ENCODE measurements at regions not wholly inside any gene's neighbourhood (a gene's known extent, or its start where the extent isn't known, plus 50 kb on each side); places are given as distances from the start of the nearest gene placed in this dataset.

DNA sequence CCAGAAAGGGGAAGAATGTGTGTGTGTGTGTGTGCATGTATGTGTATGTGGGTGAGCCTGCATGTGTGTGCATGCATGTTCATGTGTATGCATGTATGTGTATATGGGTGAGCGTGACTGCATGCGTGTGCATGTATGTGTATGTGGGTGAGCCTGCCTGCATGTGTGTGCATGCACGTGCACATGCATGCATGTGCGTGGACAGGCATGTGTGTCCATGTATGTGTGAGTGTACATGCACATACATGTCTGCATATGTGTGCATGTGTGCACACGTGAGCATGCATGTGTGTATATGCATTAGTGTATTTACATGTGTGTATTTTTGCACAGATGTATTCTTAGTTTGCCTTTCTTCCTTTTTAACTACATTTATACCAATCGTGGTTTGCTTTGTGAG lies 601.5 kb downstream of the QKI start:
- DNase-seq (ENCODE audit: low spot score): no peak

DNA sequence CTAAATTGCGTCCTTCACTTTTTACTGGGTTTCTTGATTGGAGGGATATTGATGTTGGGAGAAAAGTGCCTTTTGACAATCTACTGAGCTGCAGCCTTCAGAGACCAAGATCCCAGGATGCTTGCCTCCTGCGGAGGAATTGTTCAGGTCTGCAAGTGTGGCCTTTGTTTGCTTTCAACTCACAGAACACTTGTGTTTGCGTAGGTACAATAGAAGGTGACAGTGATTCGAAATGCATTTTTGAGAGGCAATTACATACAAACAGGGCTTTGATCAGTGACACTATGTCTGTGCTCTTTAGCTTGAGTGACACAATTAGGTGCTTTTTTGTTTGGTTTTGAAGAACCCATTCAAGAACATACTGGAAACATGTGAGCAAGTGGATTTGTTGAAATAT lies 600.6 kb downstream of the QKI start:
- no peak for DNase-seq (ENCODE audit: low spot score)

DNA sequence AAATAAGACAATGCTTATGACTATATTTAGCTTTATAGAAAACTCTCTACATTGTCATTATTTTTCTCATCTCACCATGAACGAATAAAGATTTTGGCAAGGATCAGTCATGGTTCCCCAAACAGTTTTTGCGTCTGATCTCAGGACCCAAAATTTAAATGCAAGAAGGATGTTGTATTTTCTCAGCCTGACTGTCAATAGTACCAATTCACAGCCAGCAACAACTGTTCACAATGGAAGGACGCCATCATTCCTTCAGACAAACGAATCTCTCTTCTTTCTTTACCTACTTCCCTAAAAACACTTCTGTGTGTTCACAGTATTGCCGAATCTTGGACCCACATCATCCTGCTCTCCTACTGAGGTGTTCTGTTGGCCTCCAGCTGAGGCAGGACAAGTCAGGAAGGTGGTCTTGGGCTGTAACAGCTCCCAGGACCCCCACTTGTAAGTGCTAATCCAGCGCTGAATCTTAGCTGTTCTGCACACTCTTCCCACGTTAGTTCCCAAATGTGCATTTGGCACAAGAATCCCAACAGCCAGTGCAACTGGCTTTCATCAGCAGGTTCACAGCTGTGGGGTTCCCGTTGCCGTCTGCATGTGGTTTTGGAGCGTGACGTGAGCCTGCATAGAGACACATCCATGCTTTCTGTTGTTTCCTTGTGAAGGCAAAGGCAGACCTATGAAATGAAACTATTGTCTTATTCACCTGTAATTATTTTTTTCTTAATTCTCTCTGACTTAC lies 600.0 kb downstream of the QKI start:
- DNase-seq (ENCODE audit: low spot score): no peak

DNA sequence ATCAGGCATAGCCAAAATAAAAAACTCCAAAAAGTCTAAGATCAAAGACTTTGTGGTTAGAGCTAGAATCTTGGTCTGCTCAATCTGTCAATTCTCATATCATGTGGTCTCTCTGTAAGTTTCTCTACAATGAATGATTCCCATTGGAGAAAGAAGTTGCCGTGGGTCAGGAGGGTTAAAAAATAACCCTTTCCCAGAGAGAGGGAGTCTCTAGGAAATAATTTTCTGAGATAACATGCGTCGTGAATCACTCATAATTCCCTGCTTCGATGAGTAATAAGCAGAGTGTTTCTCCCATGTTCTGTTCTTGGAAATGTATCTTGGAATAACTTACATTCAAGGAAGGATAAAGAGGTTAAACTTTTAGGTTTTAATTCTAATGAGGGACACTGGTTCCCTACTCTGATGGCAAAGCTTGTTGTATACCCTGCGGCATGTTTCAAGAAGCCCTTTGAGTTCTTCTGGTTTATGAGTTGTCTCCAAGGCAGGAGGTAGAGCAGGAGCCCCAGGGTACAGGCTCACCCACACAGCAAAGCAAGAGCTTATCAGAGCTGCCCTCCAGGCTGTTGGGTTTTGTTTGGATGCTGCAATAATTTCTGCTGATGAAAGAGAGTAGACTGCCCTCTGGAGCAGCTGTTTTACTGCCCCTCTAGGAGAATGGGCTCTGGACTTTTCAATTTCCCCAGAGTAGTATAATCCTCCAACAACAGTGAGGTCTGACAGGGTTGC lies 599.1 kb downstream of the QKI start:
- no peak for DNase-seq (ENCODE audit: low spot score)

DNA sequence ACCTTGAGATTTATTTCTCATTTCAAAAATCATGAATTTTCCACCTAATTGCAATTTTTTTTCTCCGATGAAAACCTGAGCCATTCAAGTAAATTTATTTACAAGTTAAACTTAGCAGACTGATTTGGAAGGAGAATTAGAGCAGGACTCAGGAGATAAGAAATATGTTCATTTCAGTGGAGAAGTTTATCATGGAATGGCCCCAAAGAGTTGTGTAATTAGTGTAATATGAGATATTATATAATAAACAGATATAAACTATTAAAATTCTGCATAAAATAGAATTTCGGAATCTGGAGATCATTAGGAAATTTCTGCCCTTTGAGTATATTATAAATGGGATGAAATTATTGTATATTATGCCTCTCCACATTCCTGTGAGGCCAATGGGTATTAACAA lies 596.8 kb downstream of the QKI start:
- DNase-seq (ENCODE audit: low spot score): no peak

DNA sequence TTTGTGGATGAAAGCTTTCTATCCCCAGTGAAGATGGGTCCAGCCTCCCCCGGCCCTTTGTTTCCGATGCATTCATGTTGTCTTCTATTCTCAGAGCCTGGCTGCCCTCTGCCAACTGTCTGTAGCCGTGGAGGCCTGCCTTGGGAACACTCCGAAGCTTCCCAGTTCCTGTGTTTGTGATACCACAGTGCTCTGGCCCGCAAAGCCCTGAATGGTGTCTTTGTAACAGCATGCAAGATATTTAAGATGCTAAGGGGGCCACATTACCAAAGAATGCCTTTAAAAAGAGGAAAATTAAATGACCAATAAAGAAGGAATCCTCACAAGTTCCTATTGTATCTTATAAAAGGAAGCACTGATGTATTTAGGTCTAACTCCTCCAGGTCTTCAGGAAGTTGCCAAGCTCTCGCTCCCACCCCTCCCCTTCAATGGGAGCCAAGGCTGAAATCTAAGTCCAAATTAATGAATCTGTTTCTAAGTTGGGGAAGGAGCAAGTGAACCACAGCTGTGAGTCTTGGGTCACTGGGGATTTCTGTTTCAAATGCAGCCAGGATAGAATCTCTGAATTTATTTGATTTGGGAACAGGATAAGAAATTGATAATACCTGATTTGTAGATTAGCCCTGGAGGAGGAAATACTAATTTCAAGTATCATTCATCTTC lies 596.1 kb downstream of the QKI start:
- DNase-seq (ENCODE audit: low spot score): no peak

DNA sequence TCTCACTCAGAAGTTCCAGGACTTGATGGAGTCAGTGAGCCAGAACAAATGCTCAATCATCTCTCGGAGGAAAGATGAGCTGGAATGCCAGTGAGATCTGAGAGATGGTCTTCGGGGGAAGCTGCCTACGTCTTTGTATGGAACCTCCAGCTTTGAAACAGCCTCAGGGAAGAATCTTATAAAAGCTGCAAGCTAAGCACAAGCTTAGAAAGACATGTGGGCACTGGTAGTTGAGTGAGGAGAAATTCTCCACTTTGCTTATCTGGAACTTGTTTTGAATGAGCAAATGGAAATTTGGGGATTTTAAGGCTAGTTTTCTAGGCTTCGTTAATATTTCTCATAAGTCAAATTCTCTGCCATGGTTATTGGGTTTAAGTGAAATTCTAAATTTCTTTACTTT lies 594.4 kb downstream of the QKI start:
- no peak for DNase-seq (ENCODE audit: low spot score)

DNA sequence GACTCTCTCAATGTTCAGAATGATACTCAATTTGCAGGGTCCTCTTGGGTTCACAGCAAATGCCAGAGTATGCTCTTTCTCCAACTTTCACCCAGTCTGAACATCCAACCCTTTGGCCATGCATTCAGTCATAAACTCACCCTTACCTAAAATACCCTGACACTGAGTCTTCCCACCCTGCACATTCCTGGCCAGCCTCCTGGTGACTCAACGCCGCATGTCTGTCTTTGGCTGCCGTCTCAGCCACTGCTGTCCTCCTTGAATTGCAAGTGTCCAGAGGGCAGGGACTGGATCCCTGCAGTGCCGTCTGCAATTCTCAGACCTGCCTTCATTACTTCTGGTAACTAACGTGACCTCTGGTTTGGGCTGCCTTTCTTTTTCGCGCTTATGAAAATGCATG lies 593.4 kb downstream of the QKI start:
- no peak for DNase-seq (ENCODE audit: low spot score)

DNA sequence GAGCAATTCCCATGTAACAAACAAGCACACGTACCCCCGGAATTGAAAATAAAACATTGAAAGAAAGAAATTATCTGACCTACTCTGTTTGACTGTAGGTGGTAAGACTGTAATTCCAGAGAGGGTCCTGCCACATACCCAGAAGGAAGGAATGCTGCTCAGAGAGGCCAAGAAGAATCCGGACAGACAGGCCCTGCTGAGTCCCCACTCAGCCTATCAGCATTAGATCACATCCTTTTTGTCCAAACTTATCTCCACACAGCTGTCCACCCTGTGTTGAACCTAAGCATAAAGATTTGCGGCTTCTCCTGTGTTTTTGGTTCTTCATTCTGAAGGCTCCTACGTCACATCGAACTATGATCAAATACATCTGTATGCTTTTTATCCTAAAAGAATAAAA lies 591.9 kb downstream of the QKI start:
- DNase-seq (ENCODE audit: low spot score): no peak

DNA sequence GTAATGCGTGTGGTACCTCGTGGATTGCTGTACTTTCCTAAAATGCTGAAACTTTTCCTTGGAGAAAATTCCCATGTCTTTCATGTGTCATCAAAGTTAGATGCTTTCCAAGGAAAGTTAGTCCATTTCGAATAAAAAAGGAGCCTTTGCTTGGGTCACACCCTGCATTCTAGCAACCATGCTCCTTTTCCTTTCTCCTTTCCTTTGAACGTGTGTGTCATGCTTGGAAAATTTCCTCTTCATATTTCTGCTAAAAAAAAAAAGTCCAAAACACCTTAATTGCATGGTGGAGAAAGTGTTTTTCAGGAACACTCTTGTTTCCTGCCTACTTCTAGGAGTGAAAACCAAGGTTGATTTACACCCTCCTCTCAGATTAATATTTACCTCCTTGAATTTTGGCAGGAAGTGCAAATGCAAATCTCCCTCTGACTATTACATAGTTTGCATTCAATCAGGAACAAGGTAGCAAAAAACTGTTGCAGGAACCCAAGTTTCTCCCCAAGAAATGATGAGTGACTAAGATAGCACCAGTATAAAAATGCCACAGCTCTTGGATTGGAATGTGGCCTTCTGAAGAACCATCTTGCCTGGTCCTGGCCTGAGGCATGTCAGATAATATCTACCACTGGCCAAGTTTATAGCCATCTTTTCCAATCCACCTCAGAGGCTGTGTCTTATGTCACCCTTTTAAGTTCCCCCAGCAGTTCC lies 590.6 kb downstream of the QKI start:
- DNase-seq (ENCODE audit: low spot score): no peak

DNA sequence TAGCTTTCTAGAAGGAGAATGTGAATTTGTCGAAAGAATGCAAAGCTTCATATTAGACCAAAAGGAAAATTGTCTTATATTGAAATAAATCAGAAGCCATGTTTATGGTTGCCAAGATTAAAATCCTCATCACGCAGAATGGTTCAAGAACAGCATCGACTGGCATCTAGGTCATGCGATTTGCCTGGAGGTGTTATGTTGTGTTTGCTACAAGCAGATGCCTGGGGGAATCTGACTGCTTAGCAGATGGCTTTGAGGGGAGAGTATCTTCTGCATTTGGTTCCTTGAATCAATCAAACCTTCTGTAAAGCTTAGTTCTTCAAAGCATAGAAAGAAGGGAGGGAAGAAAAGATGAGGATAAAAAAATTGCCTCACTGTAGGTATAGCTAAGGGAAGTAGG lies 585.8 kb downstream of the QKI start:
- DNase-seq (ENCODE audit: low spot score): no peak

DNA sequence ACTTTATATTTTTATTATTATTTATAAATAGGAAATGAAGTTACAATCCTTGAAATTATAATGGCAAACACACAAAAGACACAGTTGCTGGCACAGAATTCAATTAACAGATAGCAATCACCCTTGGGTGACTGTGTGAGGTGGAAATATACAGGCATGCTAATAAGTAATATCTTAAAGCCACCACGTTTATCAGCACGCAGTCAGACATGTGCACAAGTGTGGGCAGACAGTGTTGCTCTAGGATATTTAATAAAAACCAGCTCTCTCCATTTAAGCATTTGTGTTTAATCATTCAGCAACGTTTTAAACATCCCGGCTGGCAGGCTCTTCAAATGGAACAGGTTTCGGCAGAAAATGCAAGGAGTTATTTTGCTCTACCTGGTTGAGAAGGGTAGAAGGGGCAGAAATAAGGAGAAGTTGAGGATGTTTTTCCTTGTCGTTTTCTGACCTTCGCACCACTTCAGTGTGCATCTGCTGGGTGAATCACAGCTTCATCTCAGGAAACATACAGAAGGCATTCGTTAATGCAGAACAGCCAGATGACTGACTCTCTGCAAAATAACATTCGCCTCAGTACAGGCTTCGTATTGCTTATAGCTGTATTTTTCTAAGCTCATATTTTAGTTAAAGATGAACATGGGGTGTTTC lies 585.1 kb downstream of the QKI start:
- no peak for DNase-seq (ENCODE audit: low spot score)

DNA sequence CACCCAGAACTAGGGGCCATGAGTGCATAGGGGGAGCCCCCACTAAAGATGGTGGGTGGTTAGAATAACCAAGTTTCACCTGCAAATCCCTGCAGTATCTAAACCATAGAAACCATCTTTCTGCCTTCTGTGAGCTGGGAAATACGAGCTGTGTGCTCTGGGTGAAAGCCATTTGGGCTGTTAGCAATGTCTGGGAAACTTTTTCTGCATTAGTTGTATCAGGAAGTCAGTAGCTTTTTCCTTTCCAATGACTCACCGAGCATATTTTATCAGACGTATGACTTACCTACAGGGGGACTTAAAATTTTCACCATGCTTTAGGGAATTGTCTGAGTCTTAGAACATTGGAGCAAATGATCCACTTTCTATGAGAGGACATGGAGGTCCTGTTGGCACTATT lies 584.0 kb downstream of the QKI start:
- no peak for DNase-seq (ENCODE audit: low spot score)

DNA sequence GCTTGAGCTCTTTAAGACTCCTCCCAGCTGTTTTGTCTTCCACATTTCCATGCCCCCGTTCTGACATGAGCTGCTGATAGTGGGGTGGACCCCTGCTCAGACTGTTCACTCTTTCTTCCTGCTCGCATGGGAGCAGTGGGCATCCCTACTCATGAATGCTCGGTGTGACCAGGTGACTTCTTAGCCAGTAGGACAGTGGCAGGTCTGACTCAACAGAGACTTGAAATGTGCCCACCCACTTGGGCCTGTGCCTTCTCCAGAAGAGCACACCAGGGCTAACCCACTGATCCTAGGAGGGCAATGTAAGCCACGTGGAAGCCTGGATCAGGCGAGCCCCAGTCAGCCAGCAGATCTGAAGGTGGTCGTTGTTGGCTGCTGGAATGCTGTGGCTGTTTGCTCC lies 582.0 kb downstream of the QKI start:
- no peak for DNase-seq (ENCODE audit: low spot score)

DNA sequence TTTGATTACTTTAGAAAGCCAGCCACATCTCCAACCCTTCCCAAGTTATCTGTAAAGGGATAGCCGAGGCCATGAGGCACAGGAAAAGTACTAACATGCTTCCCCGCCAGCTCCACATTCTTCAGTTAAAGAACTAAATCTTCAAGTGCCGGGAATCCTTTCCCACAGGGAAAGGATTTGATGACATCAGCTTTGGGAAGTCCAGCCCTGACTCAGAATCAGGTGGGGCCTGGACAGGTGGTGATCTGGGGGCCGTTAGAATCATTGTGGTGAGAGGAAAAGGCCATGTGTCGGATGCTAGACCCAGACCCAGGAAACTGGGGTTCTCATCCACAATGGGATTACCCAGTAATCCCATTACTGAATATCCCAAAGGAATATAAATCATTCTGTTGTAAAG lies 580.0 kb downstream of the QKI start:
- no peak for DNase-seq (ENCODE audit: low spot score)

DNA sequence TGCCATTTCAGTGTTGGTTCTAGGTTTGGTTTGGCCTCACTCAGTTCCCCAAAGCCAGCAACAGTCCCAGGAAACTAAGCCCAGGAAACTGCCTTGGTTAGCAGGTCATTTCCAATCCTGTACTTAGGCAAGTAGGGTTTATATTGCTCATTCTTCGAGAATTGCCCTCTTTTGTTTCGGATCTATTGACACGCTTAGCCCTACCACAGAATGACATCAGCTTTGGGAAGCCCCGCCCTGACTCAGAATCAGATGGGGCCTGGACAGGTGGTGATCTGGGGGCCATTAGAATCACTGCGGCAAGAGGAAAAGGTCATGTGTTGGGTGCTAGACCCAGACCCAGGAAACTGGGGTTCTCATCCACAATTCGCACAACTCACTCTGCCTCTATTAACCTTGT lies 578.2 kb downstream of the QKI start:
- DNase-seq (ENCODE audit: low spot score): no peak

DNA sequence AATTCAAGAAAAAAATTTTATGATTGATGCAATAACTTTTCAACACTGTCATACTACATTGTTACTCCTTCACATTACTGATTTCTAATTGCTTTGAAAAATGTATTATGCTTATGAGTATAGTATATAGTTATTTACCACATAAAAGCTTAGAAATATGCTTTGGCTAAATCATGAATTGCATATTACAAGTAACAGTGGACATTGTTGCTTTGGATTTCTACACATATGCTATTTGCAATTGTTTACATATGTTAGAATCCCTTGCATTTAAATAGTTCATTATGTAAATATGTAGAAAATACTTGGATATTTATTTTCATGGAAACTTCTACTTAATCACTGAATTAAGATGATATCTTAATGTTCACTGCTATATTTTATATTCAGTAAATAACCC lies 577.5 kb downstream of the QKI start:
- no peak for DNase-seq (ENCODE audit: low spot score)

DNA sequence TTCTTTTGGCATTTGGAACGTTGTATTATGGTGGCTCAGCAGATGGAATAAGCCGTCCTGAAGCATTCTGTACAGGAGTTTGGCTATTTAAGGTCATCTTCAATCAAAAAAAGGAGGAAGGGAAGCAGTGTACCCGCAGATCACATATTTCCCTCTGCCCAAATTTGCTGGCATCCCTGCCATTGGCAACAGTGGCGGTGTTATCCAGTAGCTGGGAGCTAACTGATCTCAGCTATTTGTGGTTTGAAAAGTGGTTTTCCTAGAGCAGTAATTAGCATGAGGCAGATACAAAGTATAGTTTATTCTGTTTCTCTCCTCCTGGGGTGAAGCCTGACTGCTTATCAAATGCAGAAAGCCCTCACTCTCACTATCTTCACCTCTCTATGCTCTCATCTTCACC lies 576.8 kb downstream of the QKI start:
- DNase-seq (ENCODE audit: low spot score): no peak

DNA sequence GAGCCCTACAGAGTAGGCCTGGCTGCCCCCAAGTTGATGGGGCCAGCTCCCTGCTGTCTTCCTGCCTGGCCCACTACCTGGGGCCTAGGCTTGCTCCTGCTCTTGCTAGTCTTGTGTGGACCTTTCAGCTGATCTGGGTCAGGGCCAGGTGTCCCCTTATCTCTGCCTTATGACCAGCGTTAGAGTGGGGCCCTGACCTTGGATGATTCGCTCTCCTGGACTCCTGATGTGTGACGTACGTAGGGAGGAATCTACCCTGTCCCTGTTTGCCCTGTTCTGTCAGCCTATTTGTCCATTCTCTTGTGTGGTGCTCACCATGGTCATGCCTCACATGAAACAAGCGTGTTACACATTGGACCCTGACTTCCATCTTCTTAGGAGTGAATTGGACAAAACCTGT lies 571.8 kb downstream of the QKI start:
- no peak for DNase-seq (ENCODE audit: low spot score)

DNA sequence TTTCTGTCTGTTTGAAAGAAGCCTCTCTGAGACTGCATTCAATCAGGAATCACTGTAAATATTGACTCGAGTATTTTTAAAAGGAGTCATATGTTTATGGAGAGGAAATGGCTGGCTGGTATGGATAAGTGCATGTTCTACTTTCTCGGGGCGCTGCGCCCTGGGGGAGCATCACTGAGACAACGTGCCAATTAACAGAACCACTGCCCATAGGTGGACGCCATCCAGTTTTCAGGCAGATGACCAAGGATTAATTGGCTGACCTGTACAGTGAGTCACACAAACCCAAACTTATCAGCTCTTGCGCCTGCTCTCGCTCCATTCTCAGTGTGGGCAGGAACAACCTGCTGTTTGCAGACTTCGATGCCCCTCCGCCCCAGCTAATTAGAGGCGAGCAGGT lies 571.2 kb downstream of the QKI start:
- no peak for DNase-seq (ENCODE audit: low spot score)

DNA sequence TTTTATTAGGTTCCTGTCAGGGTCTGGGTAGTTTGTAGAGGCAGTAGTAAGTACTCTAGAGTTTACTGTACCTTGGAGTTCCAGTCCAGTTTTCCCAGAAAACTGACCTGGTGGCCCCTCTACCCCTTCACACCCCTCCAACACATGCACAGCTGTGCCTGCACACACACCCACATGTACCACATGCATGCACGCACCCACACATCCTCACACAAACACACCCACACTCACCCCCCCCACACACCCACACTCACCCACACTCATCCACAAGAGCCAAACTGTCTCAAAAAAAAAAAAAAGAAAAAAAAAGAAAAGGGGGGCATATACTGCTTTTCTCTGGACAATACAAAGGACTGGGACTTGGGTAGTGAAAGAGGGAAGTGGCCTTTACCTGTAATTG lies 570.5 kb downstream of the QKI start:
- no peak for DNase-seq (ENCODE audit: low spot score)

All from HuH-7.5 (cell line).